Activated naive CD4-positive, alpha-beta T cell treated with anti-CD3 and anti-CD28 coated beads, Interleukin-2, amount 10 ng/mL, durations not matched to agents 7 days and 5 days (primary cell): ENCODE measurements at regions not wholly inside any gene's neighbourhood (a gene's known extent, or its start where the extent isn't known, plus 50 kb on each side); places are given as distances from the start of the nearest gene placed in this dataset.
"Not testable (repeated sequence)": the region's sequence is repeated elsewhere in the genome, so short reads cannot be mapped to it uniquely, and the experiment has no call there.

Experiments
- CTCF ChIA-PET: fragments of 350-600 bp; sonication (Branson Sonifier 250); formaldehyde crosslinking; loops from one replicate; lab custom pipeline; 2021; ENCODE audit warnings: antibody characterized with exemption; lab: Charles Lee
- DNase-seq: peaks from one replicate; pipeline ENCODE4 v3.0.0-alpha.2; 2020
- H3K27ac Mint-ChIP-seq: one replicate; pipeline ENCODE4 v1.8.0; 2021; ENCODE audit warnings: mild to moderate bottlenecking, moderate library complexity, mixed read lengths
- H3K27me3 Mint-ChIP-seq: one replicate; pipeline ENCODE4 v1.8.0; 2021; ENCODE audit warnings: mild to moderate bottlenecking, mixed read lengths
- H3K36me3 Mint-ChIP-seq: one replicate; pipeline ENCODE4 v1.8.0; 2021; ENCODE audit warnings: mixed read lengths
- H3K4me1 Mint-ChIP-seq: one replicate; pipeline ENCODE4 v1.8.0; 2021; ENCODE audit warnings: mixed read lengths
- H3K4me3 Mint-ChIP-seq: one replicate; pipeline ENCODE4 v1.8.0; 2021; ENCODE audit warnings: mild to moderate bottlenecking, moderate library complexity, mixed read lengths
- H3K9me3 Mint-ChIP-seq: one replicate; pipeline ENCODE4 v1.8.0; 2021; ENCODE audit warnings: mixed read lengths

- no peaks in the 10 kb centered on the region for H3K36me3 Mint-ChIP-seq
- no peaks in the 10 kb centered on the region for H3K9me3 Mint-ChIP-seq
- H3K4me1 Mint-ChIP-seq, result no peaks in the 10 kb centered on the region
- no peak overlapping the region for H3K4me3 Mint-ChIP-seq
- no peak overlapping the region for H3K27ac Mint-ChIP-seq
- no peaks in the 10 kb centered on the region for H3K27me3 Mint-ChIP-seq
- CTCF ChIA-PET, result no interaction called here
- DNase-seq, result no peak
Observed at GRCh38 chr11:109677231-109677630, 255.2 kb downstream of the C11orf87 start.

GRCh38 chr11:109677876-109678275, 255.9 kb downstream of the C11orf87 start:
- H3K27me3 Mint-ChIP-seq, result no peaks in the 10 kb centered on the region
- no peak overlapping the region for H3K27ac Mint-ChIP-seq
- H3K4me1 Mint-ChIP-seq, result no peaks in the 10 kb centered on the region
- DNase-seq, result no peak
- CTCF ChIA-PET, result no interaction called here
- H3K4me3 Mint-ChIP-seq, result no peak overlapping the region
- H3K36me3 Mint-ChIP-seq, result no peaks in the 10 kb centered on the region
- no peaks in the 10 kb centered on the region for H3K9me3 Mint-ChIP-seq

GRCh38 chr11:109680127-109680526, 258.1 kb downstream of the C11orf87 start:
- H3K36me3 Mint-ChIP-seq, result no peaks in the 10 kb centered on the region
- no peaks in the 10 kb centered on the region for H3K27me3 Mint-ChIP-seq
- DNase-seq, result no peak
- CTCF ChIA-PET, result no interaction called here
- no peak overlapping the region for H3K27ac Mint-ChIP-seq
- no peaks in the 10 kb centered on the region for H3K4me1 Mint-ChIP-seq
- no peaks in the 10 kb centered on the region for H3K9me3 Mint-ChIP-seq
- H3K4me3 Mint-ChIP-seq, result no peak overlapping the region

GRCh38 chr11:109682788-109683187, 260.8 kb downstream of the C11orf87 start:
- H3K4me3 Mint-ChIP-seq, H3K36me3 Mint-ChIP-seq, CTCF ChIA-PET, DNase-seq, H3K4me1 Mint-ChIP-seq, H3K27ac Mint-ChIP-seq, H3K27me3 Mint-ChIP-seq, H3K9me3 Mint-ChIP-seq: not testable (repeated sequence)

- no peaks in the 10 kb centered on the region for H3K27me3 Mint-ChIP-seq
- H3K9me3 Mint-ChIP-seq, result peaks cover 8% of the 10 kb centered on the region
- CTCF ChIA-PET, result interaction anchor here (1.2 to 1.5 kb wide), 3 partner anchors 15 to 998 kb away, joined by 3 to 4 read pairs (median 3); no protein-coding TSS in a partner anchor
- no peaks in the 10 kb centered on the region for H3K36me3 Mint-ChIP-seq
- no peak for DNase-seq
- H3K4me1 Mint-ChIP-seq, result no peaks in the 10 kb centered on the region
- no peak overlapping the region for H3K4me3 Mint-ChIP-seq
- H3K27ac Mint-ChIP-seq, result no peak overlapping the region
Observed at GRCh38 chr11:109695696-109696095, 273.7 kb downstream of the C11orf87 start.

- H3K27ac Mint-ChIP-seq, result no peak overlapping the region
- no peak for DNase-seq
- no peaks in the 10 kb centered on the region for H3K4me1 Mint-ChIP-seq
- peaks cover 8% of the 10 kb centered on the region for H3K9me3 Mint-ChIP-seq
- H3K27me3 Mint-ChIP-seq, result no peaks in the 10 kb centered on the region
- H3K4me3 Mint-ChIP-seq, result no peak overlapping the region
- H3K36me3 Mint-ChIP-seq, result no peaks in the 10 kb centered on the region
- CTCF ChIA-PET, result interaction anchor here (0.6 to 1.5 kb wide), 5 partner anchors 15 to 998 kb away, joined by 3 to 9 read pairs (median 4); no protein-coding TSS in a partner anchor
Observed at GRCh38 chr11:109696191-109696897, 274.4 kb downstream of the C11orf87 start.

GRCh38 chr11:109697140-109697843, 275.3 kb downstream of the C11orf87 start:
- CTCF ChIA-PET, result interaction anchor here (0.6 to 1.3 kb wide), 3 partner anchors 45 to 999 kb away, joined by 3 to 9 read pairs (median 5); no protein-coding TSS in a partner anchor
- Mint-ChIP-seq H3K36me3 (no peaks in the 10 kb centered on the region), H3K27me3 (no peaks in the 10 kb centered on the region), H3K27ac (no peak overlapping the region), H3K9me3 (peaks cover 8% of the 10 kb centered on the region), H3K4me1 (no peaks in the 10 kb centered on the region), H3K4me3 (no peak overlapping the region)
- DNase-seq, result no peak

- CTCF ChIA-PET, result interaction anchor here (0.9 kb wide), 1 partner anchor 46 kb away, joined by 3 read pairs; no protein-coding TSS in a partner anchor
- no peaks in the 10 kb centered on the region for H3K27me3 Mint-ChIP-seq
- H3K36me3 Mint-ChIP-seq, result no peaks in the 10 kb centered on the region
- H3K4me1 Mint-ChIP-seq, result no peaks in the 10 kb centered on the region
- no peak for DNase-seq
- H3K27ac Mint-ChIP-seq, result no peak overlapping the region
- no peak overlapping the region for H3K4me3 Mint-ChIP-seq
- H3K9me3 Mint-ChIP-seq, result peaks cover 8% of the 10 kb centered on the region
Observed at GRCh38 chr11:109698237-109698636, 276.2 kb downstream of the C11orf87 start.

- Mint-ChIP-seq H3K27me3 (no peaks in the 10 kb centered on the region), H3K4me3 (no peak overlapping the region), H3K9me3 (no peaks in the 10 kb centered on the region), H3K36me3 (no peaks in the 10 kb centered on the region), H3K4me1 (no peaks in the 10 kb centered on the region), H3K27ac (no peak overlapping the region)
- CTCF ChIA-PET, result no interaction called here
- no peak for DNase-seq
Observed at GRCh38 chr11:109704432-109704831, 282.4 kb downstream of the C11orf87 start.

GRCh38 chr11:109706945-109707344, 285.0 kb downstream of the C11orf87 start:
- Mint-ChIP-seq H3K27ac (no peak overlapping the region), H3K9me3 (no peaks in the 10 kb centered on the region), H3K4me3 (no peak overlapping the region)

GRCh38 chr11:109707411-109707810, 285.4 kb downstream of the C11orf87 start:
- Mint-ChIP-seq H3K27ac (no peak overlapping the region), H3K4me1 (no peaks in the 10 kb centered on the region), H3K9me3 (no peaks in the 10 kb centered on the region), H3K36me3 (no peaks in the 10 kb centered on the region), H3K27me3 (no peaks in the 10 kb centered on the region), H3K4me3 (no peak overlapping the region)
- no peak for DNase-seq
- CTCF ChIA-PET, result no interaction called here

More at GRCh38 chr11:109706945-109707344, 285.0 kb downstream of the C11orf87 start:
- Mint-ChIP-seq H3K27me3 (no peaks in the 10 kb centered on the region), H3K4me1 (no peaks in the 10 kb centered on the region), H3K36me3 (no peaks in the 10 kb centered on the region)
- no peak for DNase-seq
- CTCF ChIA-PET, result no interaction called here

- Mint-ChIP-seq H3K9me3 (no peaks in the 10 kb centered on the region), H3K27ac (no peak overlapping the region), H3K4me1 (no peaks in the 10 kb centered on the region), H3K27me3 (no peaks in the 10 kb centered on the region), H3K4me3 (no peak overlapping the region), H3K36me3 (no peaks in the 10 kb centered on the region)
- CTCF ChIA-PET, result no interaction called here
- DNase-seq, result no peak
Observed at GRCh38 chr11:109708184-109708583, 286.2 kb downstream of the C11orf87 start.

- CTCF ChIA-PET, H3K36me3 Mint-ChIP-seq, DNase-seq, H3K27ac Mint-ChIP-seq, H3K4me3 Mint-ChIP-seq, H3K27me3 Mint-ChIP-seq, H3K4me1 Mint-ChIP-seq, H3K9me3 Mint-ChIP-seq: not testable (repeated sequence)
Observed at GRCh38 chr11:109714444-109714843, 292.5 kb downstream of the C11orf87 start.

- DNase-seq, H3K27me3 Mint-ChIP-seq, H3K27ac Mint-ChIP-seq, H3K4me1 Mint-ChIP-seq, CTCF ChIA-PET, H3K36me3 Mint-ChIP-seq, H3K4me3 Mint-ChIP-seq, H3K9me3 Mint-ChIP-seq: not testable (repeated sequence)
Observed at GRCh38 chr11:109715424-109715823, 293.4 kb downstream of the C11orf87 start.

GRCh38 chr11:109726061-109726460, 304.1 kb downstream of the C11orf87 start:
- CTCF ChIA-PET, result no interaction called here

More at GRCh38 chr11:109726061-109726460, 304.1 kb downstream of the C11orf87 start:
- Mint-ChIP-seq H3K9me3 (peaks cover 2% of the 10 kb centered on the region), H3K4me1 (no peaks in the 10 kb centered on the region), H3K27ac (no peak overlapping the region), H3K36me3 (no peaks in the 10 kb centered on the region), H3K4me3 (no peak overlapping the region), H3K27me3 (no peaks in the 10 kb centered on the region)
- no peak for DNase-seq
